ENCODE measurements at regions not wholly inside any gene's neighbourhood (a gene's known extent, or its start where the extent isn't known, plus 50 kb on each side); places are given as distances from the start of the nearest gene placed in this dataset.

- Histone ChIP-seq H3K27me3 (no peaks in the 10 kb centered on the region), H3K9me3 (no peaks in the 10 kb centered on the region), H3K36me3 (no peaks in the 10 kb centered on the region), H3K4me3 (ENCODE audit: low read depth in 1 of 2, low read length in 1 of 2) (no peak overlapping the region), H3K4me1 (ENCODE audit: control insufficient read depth in 1 of 2, insufficient read depth in 1 of 2, low read depth in 1 of 2, low read length in 1 of 2) (no peaks in the 10 kb centered on the region), H3K27ac (no peak overlapping the region)
- no peak for TF ChIP-seq CTCF (IDR thresholded peaks at IDR 0.05)
Observed at GRCh38 chr16:73413091-73413829, 365.3 kb upstream of the ZFHX3 start.

- Histone ChIP-seq H3K4me1 (ENCODE audit: control insufficient read depth in 1 of 2, insufficient read depth in 1 of 2, low read depth in 1 of 2, low read length in 1 of 2) (no peaks in the 10 kb centered on the region), H3K9me3 (no peaks in the 10 kb centered on the region), H3K27me3 (no peaks in the 10 kb centered on the region), H3K36me3 (no peaks in the 10 kb centered on the region), H3K27ac (no peak overlapping the region), H3K4me3 (ENCODE audit: low read depth in 1 of 2, low read length in 1 of 2) (no peak overlapping the region)
- TF ChIP-seq CTCF (IDR thresholded peaks at IDR 0.05) = no peak
Observed at GRCh38 chr16:73412416-73412815, 364.5 kb upstream of the ZFHX3 start.

- Histone ChIP-seq H3K36me3 (no peaks in the 10 kb centered on the region), H3K4me3 (ENCODE audit: low read depth in 1 of 2, low read length in 1 of 2) (no peak overlapping the region), H3K27ac (no peak overlapping the region), H3K9me3 (no peaks in the 10 kb centered on the region), H3K27me3 (no peaks in the 10 kb centered on the region), H3K4me1 (ENCODE audit: control insufficient read depth in 1 of 2, insufficient read depth in 1 of 2, low read depth in 1 of 2, low read length in 1 of 2) (no peaks in the 10 kb centered on the region)
- TF ChIP-seq CTCF (IDR thresholded peaks at IDR 0.05) = no peak
Observed at GRCh38 chr16:73408716-73409115, 360.8 kb upstream of the ZFHX3 start.

- no peaks in the 10 kb centered on the region for H3K36me3 ChIP-seq
- no peak overlapping the region for H3K4me3 ChIP-seq (ENCODE audit: low read depth in 1 of 2, low read length in 1 of 2)
- no peaks in the 10 kb centered on the region for H3K4me1 ChIP-seq (ENCODE audit: control insufficient read depth in 1 of 2, insufficient read depth in 1 of 2, low read depth in 1 of 2, low read length in 1 of 2)
- H3K9me3 ChIP-seq = no peaks in the 10 kb centered on the region
- H3K27ac ChIP-seq = no peak overlapping the region
- TF ChIP-seq CTCF (IDR thresholded peaks at IDR 0.05) = no peak
- no peaks in the 10 kb centered on the region for H3K27me3 ChIP-seq
Observed at GRCh38 chr16:73408311-73408710, 360.4 kb upstream of the ZFHX3 start.

- no peak for TF ChIP-seq CTCF (IDR thresholded peaks at IDR 0.05)
- Histone ChIP-seq H3K4me1 (ENCODE audit: control insufficient read depth in 1 of 2, insufficient read depth in 1 of 2, low read depth in 1 of 2, low read length in 1 of 2) (no peaks in the 10 kb centered on the region), H3K27me3 (no peaks in the 10 kb centered on the region), H3K27ac (no peak overlapping the region), H3K4me3 (ENCODE audit: low read depth in 1 of 2, low read length in 1 of 2) (no peak overlapping the region), H3K9me3 (no peaks in the 10 kb centered on the region), H3K36me3 (no peaks in the 10 kb centered on the region)
Observed at GRCh38 chr16:73405851-73406250, 357.9 kb upstream of the ZFHX3 start.

Data from neutrophil (primary cell).